Trophoblast cell (in vitro differentiated cells and primary cell): ENCODE measurements at regions not wholly inside any gene's neighbourhood (a gene's known extent, or its start where the extent isn't known, plus 50 kb on each side); places are given as distances from the start of the nearest gene placed in this dataset.

Experiments
- DNase-seq, 2 donors: peaks; one replicate each; pipeline ENCODE4 v3.0.0-alpha.2; 2016
- H2AFZ ChIP-seq: 2 replicates; pipeline ENCODE4 v1.6.1; 2013; ENCODE audit warnings: low read length, moderate library complexity, mild to moderate bottlenecking; ENCODE audit not compliant: insufficient read depth, poor library complexity
- H2AK5ac ChIP-seq: 2 replicates; pipeline ENCODE4 v1.6.1; 2013; ENCODE audit warnings: mild to moderate bottlenecking, low read length
- H2BK120ac ChIP-seq: 2 replicates; pipeline ENCODE4 v1.6.1; 2013; ENCODE audit warnings: low read length, mild to moderate bottlenecking, moderate library complexity; ENCODE audit not compliant: insufficient read depth, poor library complexity
- H2BK12ac ChIP-seq: 2 replicates; pipeline ENCODE4 v1.6.1; 2013; ENCODE audit warnings: mild to moderate bottlenecking, low read length, moderate library complexity
- H2BK5ac ChIP-seq: 2 replicates; pipeline ENCODE4 v1.6.1; 2013; ENCODE audit warnings: low read length, low read depth, moderate library complexity, mild to moderate bottlenecking; ENCODE audit not compliant: poor library complexity
- H3K14ac ChIP-seq: 2 replicates; pipeline ENCODE4 v1.6.1; 2013; ENCODE audit warnings: mild to moderate bottlenecking, low read length
- H3K18ac ChIP-seq: 2 replicates; pipeline ENCODE4 v1.6.1; 2013; ENCODE audit warnings: mild to moderate bottlenecking, low read length
- H3K23ac ChIP-seq: 2 replicates; pipeline ENCODE4 v1.6.1; 2013; ENCODE audit warnings: low read length
- H3K27ac ChIP-seq: 2 replicates; pipeline ENCODE4 v1.5.1; 2013; ENCODE audit warnings: low read depth, mild to moderate bottlenecking, inconsistent platforms, low read length, moderate library complexity
- H3K27me3 ChIP-seq: 2 replicates; pipeline ENCODE4 v1.6.1; 2013; ENCODE audit warnings: inconsistent platforms, mild to moderate bottlenecking, low read length, moderate library complexity; ENCODE audit not compliant: insufficient read depth
- H3K36me3 ChIP-seq, 2 experiments: 1 replicate in 1 of 2; 2 replicates in 1 of 2; pipeline ENCODE4 v1.6.1; 2013; ENCODE audit warnings: low read length in 2 of 2, mild to moderate bottlenecking in 2 of 2, moderate library complexity in 1 of 2; ENCODE audit not compliant: insufficient read depth in 2 of 2, control insufficient read depth in 1 of 2
- H3K4ac ChIP-seq: 2 replicates; pipeline ENCODE4 v1.6.1; 2013; ENCODE audit warnings: low read depth, mild to moderate bottlenecking, low read length, moderate library complexity
- H3K4me1 ChIP-seq, 2 experiments: 1 replicate in 1 of 2; 2 replicates in 1 of 2; pipeline ENCODE4 v1.6.1; 2013; ENCODE audit warnings: low read length in 2 of 2, mild to moderate bottlenecking in 2 of 2, moderate library complexity in 1 of 2; ENCODE audit not compliant: insufficient read depth in 2 of 2, control insufficient read depth in 1 of 2
- H3K4me2 ChIP-seq: 2 replicates; pipeline ENCODE4 v1.6.1; 2013; ENCODE audit warnings: inconsistent platforms, mild to moderate bottlenecking, low read length, moderate library complexity
- H3K4me3 ChIP-seq: 2 replicates; pipeline ENCODE4 v1.5.1; 2013; ENCODE audit warnings: mild to moderate bottlenecking, low read depth, low read length, inconsistent platforms
- H3K79me1 ChIP-seq: one replicate; pipeline ENCODE4 v1.6.1; 2013; ENCODE audit warnings: low read length
- H3K79me2 ChIP-seq: 2 replicates; pipeline ENCODE4 v1.6.1; 2013; ENCODE audit warnings: low read length, mild to moderate bottlenecking; ENCODE audit not compliant: control insufficient read depth, insufficient read depth, poor library complexity
- H3K9ac ChIP-seq: 2 replicates; pipeline ENCODE4 v1.6.1; 2013; ENCODE audit warnings: mild to moderate bottlenecking, low read length
- H3K9me3 ChIP-seq: 2 replicates; pipeline ENCODE4 v1.6.1; 2013; ENCODE audit warnings: low read depth, mild to moderate bottlenecking, control low read depth, inconsistent platforms, low read length; ENCODE audit not compliant: insufficient read depth
- H4K12ac ChIP-seq: 2 replicates; pipeline ENCODE4 v1.6.1; 2013; ENCODE audit warnings: low read depth, mild to moderate bottlenecking, low read length, moderate library complexity
- H4K8ac ChIP-seq: 2 replicates; pipeline ENCODE4 v1.6.1; 2013; ENCODE audit warnings: low read depth, mild to moderate bottlenecking, low read length, moderate library complexity
- H4K91ac ChIP-seq: one replicate; pipeline ENCODE4 v1.6.1; 2013; ENCODE audit warnings: low read depth, mild to moderate bottlenecking, low read length, moderate library complexity
- WGBS: extraction: QIAGEN DNeasy Blood & Tissue Kit; methylation state at CpG from one replicate; pipeline ENCODE4 v1.1.7; 2013; ENCODE audit warnings: missing lambda C conversion rate; ENCODE audit not compliant: insufficient read length, insufficient coverage; ENCODE audit errors: extremely low coverage; 5-methylcytosine and 5-hydroxymethylcytosine counted together

DNA sequence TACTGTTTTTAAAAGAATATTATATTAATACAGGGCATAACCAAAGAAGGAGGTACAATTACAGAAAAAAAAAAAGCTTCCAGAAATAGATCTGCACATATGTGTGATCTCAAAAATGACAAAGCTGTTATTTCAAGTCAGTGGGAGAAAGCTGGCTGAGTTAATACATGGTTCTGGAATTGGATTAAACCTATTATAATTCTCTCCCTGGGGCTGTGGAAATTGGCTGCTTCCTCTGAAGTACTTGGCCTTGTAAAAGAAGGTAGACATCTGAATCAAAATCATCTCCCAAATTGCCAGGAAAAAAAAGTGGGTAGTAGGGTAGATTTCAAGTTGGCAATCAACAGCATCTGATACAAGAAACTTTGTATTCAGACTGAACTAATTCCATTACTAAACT, 723.9 kb upstream of the ALCAM start:
- Histone ChIP-seq H3K79me2 (no peaks in the 10 kb centered on the region), H4K8ac (no peak overlapping the region), H3K4ac (no peak overlapping the region), H3K27ac (no peak overlapping the region), H3K9me3 (no peaks in the 10 kb centered on the region), H3K4me3 (no peak overlapping the region), H2BK120ac (no peak overlapping the region), H3K4me1 (no peaks in the 10 kb centered on the region), H3K36me3 (no peaks in the 10 kb centered on the region), H3K9ac (no peak overlapping the region), H2BK12ac (no peak overlapping the region), H3K27me3 (no peaks in the 10 kb centered on the region), H3K4me2 (no peak overlapping the region), H4K91ac (no peak overlapping the region), H4K12ac (no peak overlapping the region), H3K14ac (no peak overlapping the region), H3K18ac (no peak overlapping the region), H2BK5ac (no peak overlapping the region), H2AFZ (no peak overlapping the region), H3K79me1 (no peaks in the 10 kb centered on the region), H2AK5ac (no peak overlapping the region), H3K23ac (no peak overlapping the region)
- no peak for DNase-seq

DNA sequence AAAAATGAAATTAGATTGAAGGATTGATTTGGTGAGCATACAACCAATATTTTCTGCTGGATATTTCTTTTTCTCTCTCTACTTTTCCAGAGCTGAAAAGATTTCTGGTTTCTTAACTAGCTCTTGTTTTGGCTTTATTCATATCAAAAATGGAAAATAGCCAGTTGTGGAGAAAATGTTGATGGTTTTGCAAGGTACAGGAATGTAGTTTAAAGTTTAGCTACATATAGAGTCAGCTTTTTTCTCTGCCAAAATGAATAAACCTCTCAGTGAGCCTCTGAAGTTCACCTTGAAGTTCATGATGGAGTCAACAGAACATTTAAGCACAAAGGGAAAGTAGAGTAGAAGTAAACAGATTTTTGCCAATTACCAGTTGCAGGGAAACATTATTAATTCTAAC, 720.5 kb upstream of the ALCAM start:
- H3K4ac ChIP-seq = no peak overlapping the region
- no peak overlapping the region for H2AFZ ChIP-seq
- H3K9ac ChIP-seq = no peak overlapping the region
- no peak overlapping the region for H3K14ac ChIP-seq
- H2BK120ac ChIP-seq = no peak overlapping the region
- no peak overlapping the region for H2BK5ac ChIP-seq
- H3K79me2 ChIP-seq = no peaks in the 10 kb centered on the region
- H3K4me3 ChIP-seq = no peak overlapping the region
- no peak overlapping the region for H4K8ac ChIP-seq
- no peak overlapping the region for H4K12ac ChIP-seq
- no peak overlapping the region for H3K27ac ChIP-seq
- no peaks in the 10 kb centered on the region for H3K79me1 ChIP-seq
- no peak overlapping the region for H3K18ac ChIP-seq
- no peak overlapping the region for H2BK12ac ChIP-seq
- no peak overlapping the region for H3K4me2 ChIP-seq
- H4K91ac ChIP-seq = no peak overlapping the region
- H2AK5ac ChIP-seq = no peak overlapping the region
- no peak for DNase-seq
- H3K4me1 ChIP-seq = no peaks in the 10 kb centered on the region
- H3K9me3 ChIP-seq = no peaks in the 10 kb centered on the region
- no peak overlapping the region for H3K23ac ChIP-seq
- no peaks in the 10 kb centered on the region for H3K36me3 ChIP-seq
- H3K27me3 ChIP-seq = no peaks in the 10 kb centered on the region

DNA sequence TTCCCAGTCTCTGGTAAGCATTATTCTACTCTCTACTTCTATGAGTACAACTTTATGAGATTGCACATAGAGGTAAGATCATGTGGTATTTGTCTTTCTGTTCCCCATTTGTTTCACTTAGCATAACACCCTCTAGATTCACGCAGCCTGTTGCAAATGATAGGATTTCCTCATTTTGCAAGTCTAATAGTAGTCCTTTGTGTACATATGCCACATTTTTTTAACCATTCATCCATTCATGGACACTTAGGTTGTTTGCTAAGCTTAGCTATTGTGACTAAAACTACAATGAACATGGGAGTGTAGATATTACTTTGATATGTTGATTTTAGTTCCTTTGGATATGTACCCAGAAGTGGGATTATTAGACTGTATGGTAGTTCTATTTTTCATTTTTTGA, 717.9 kb upstream of the ALCAM start:
- H3K9ac ChIP-seq = no peak overlapping the region
- H3K9me3 ChIP-seq = no peaks in the 10 kb centered on the region
- H3K27me3 ChIP-seq = no peaks in the 10 kb centered on the region
- no peak overlapping the region for H4K91ac ChIP-seq
- no peaks in the 10 kb centered on the region for H3K36me3 ChIP-seq
- H3K4ac ChIP-seq = no peak overlapping the region
- no peaks in the 10 kb centered on the region for H3K79me2 ChIP-seq
- no peak overlapping the region for H2BK5ac ChIP-seq
- no peak overlapping the region for H2AFZ ChIP-seq
- no peak overlapping the region for H3K18ac ChIP-seq
- no peak overlapping the region for H4K8ac ChIP-seq
- no peak overlapping the region for H3K4me3 ChIP-seq
- H2AK5ac ChIP-seq = no peak overlapping the region
- H3K23ac ChIP-seq = no peak overlapping the region
- no peak overlapping the region for H2BK120ac ChIP-seq
- no peaks in the 10 kb centered on the region for H3K4me1 ChIP-seq
- H3K4me2 ChIP-seq = no peak overlapping the region
- DNase-seq = no peak
- WGBS = no CpG with 5 or more reads among the region's 1 CpG
- no peak overlapping the region for H2BK12ac ChIP-seq
- H3K27ac ChIP-seq = no peak overlapping the region
- H4K12ac ChIP-seq = no peak overlapping the region
- H3K79me1 ChIP-seq = no peaks in the 10 kb centered on the region
- H3K14ac ChIP-seq = no peak overlapping the region

DNA sequence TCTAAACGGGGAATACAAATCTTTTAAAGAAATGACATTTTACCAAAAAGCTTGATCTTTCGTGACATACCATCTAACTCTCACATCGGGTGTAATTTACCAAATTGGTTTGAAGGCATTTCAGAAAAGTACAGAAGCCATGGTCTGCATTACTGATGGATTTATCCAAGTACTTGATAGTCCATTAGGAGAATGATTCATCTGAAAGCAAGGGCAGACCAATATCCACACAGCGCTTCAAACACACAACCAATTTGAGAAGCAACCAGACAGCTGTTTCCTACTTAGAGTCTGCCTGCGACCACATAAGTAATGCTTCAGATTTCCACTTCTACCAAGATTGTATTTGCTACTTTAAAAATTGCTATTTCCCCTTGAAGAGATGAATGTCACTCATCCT, 697.6 kb upstream of the ALCAM start:
- Histone ChIP-seq H3K36me3 (no peaks in the 10 kb centered on the region), H2BK12ac (no peak overlapping the region), H4K91ac (no peak overlapping the region), H2BK5ac (no peak overlapping the region), H3K18ac (no peak overlapping the region), H3K14ac (no peak overlapping the region), H3K9ac (no peak overlapping the region), H3K23ac (no peak overlapping the region), H3K4me1 (no peaks in the 10 kb centered on the region), H3K4me2 (no peak overlapping the region), H3K4me3 (no peak overlapping the region), H3K79me2 (no peaks in the 10 kb centered on the region), H2AFZ (no peak overlapping the region), H2AK5ac (no peak overlapping the region), H3K27me3 (no peaks in the 10 kb centered on the region), H4K12ac (no peak overlapping the region), H3K9me3 (no peaks in the 10 kb centered on the region), H3K4ac (no peak overlapping the region), H4K8ac (no peak overlapping the region), H3K27ac (no peak overlapping the region), H3K79me1 (no peaks in the 10 kb centered on the region), H2BK120ac (no peak overlapping the region)
- no CpG with 5 or more reads among the region's 5 CpGs for WGBS
- no peak for DNase-seq

DNA sequence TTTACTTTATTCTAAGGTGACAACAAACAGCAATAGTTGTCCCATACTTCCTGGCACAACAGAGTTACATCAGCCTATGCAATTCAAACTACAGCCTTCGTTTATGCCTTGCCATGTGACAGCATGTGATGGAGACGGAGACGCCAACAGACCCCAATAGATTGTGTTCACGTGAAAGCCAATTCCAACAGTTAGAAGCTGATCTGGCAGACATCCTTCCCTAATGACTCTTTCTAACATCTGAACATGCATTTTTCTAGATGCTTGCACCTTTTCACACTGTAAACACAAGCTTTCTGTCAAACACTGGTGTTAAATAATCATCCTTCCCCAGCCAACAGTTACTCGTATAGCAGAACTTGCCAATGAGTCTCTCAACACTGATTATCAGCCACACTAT, 694.4 kb upstream of the ALCAM start:
- Histone ChIP-seq H2BK12ac (no peak overlapping the region), H3K18ac (no peak overlapping the region), H3K79me1 (no peaks in the 10 kb centered on the region), H3K4me3 (no peak overlapping the region), H3K27ac (no peak overlapping the region), H2AFZ (no peak overlapping the region), H2AK5ac (no peak overlapping the region), H3K14ac (no peak overlapping the region), H4K12ac (no peak overlapping the region), H3K9ac (no peak overlapping the region), H3K23ac (no peak overlapping the region), H3K36me3 (no peaks in the 10 kb centered on the region), H4K91ac (no peak overlapping the region), H3K27me3 (no peaks in the 10 kb centered on the region), H2BK5ac (no peak overlapping the region), H3K79me2 (no peaks in the 10 kb centered on the region), H2BK120ac (no peak overlapping the region), H3K4me1 (no peaks in the 10 kb centered on the region), H3K4me2 (no peak overlapping the region), H3K9me3 (no peaks in the 10 kb centered on the region), H3K4ac (no peak overlapping the region), H4K8ac (no peak overlapping the region)
- no CpG with 5 or more reads among the region's 5 CpGs for WGBS
- DNase-seq = no peak
